Calu3 (cell line): ENCODE measurements at regions not wholly inside any gene's neighbourhood (a gene's known extent, or its start where the extent isn't known, plus 50 kb on each side); places are given as distances from the start of the nearest gene placed in this dataset.

Experiments used
- BruUV-seq: library from RNA; stranded (reverse); fragments of 400-500 nt; replicated peaks from 2 replicates; lab custom pipeline; 2021; lab: Mats Ljungman, UMichigan
- CTCF ChIA-PET: fragments of 300-600 bp; sonication (Branson Sonifier 250); formaldehyde crosslinking; loops from one replicate; lab custom pipeline; 2022; ENCODE audit warnings: antibody characterized with exemption; lab: Charles Lee
- DNase-seq: peaks from one replicate; pipeline ENCODE4 v3.0.0; 2022
- H3K27ac Mint-ChIP-seq: one replicate; pipeline ENCODE4 v1.8.0; 2022; ENCODE audit warnings: mixed read lengths; ENCODE audit not compliant: unreplicated experiment
- H3K27me3 Mint-ChIP-seq: one replicate; pipeline ENCODE4 v1.8.0; 2022; ENCODE audit warnings: mixed read lengths; ENCODE audit not compliant: unreplicated experiment
- H3K36me3 Mint-ChIP-seq: one replicate; pipeline ENCODE4 v1.8.0; 2022; ENCODE audit warnings: mild to moderate bottlenecking, moderate library complexity, mixed read lengths; ENCODE audit not compliant: insufficient read depth, unreplicated experiment
- H3K4me1 Mint-ChIP-seq: one replicate; pipeline ENCODE4 v1.8.0; 2022; ENCODE audit warnings: mild to moderate bottlenecking, low read depth, mixed read lengths; ENCODE audit not compliant: unreplicated experiment
- H3K4me3 Mint-ChIP-seq: one replicate; pipeline ENCODE4 v1.8.0; 2022; ENCODE audit warnings: mild to moderate bottlenecking, low read depth, moderate library complexity, mixed read lengths; ENCODE audit not compliant: unreplicated experiment
- H3K9me3 Mint-ChIP-seq: one replicate; pipeline ENCODE4 v1.8.0; 2022; ENCODE audit warnings: low read depth, mixed read lengths; ENCODE audit not compliant: unreplicated experiment
- intact Hi-C: fragments of 100-400 bp; cut with micrococcal nuclease; formaldehyde crosslinking; loops from one replicate; pipeline ENCODE4 v1.10.0; 2022; ENCODE audit not compliant: unreplicated experiment
- TF ChIP-seq, protein P1 (sequence below): fragments of 200-600 bp; IDR thresholded peaks from one replicate; pipeline ENCODE4 v1.8.0; 2022; ENCODE audit warnings: antibody characterized with exemption; ENCODE audit not compliant: unreplicated experiment

DNA sequence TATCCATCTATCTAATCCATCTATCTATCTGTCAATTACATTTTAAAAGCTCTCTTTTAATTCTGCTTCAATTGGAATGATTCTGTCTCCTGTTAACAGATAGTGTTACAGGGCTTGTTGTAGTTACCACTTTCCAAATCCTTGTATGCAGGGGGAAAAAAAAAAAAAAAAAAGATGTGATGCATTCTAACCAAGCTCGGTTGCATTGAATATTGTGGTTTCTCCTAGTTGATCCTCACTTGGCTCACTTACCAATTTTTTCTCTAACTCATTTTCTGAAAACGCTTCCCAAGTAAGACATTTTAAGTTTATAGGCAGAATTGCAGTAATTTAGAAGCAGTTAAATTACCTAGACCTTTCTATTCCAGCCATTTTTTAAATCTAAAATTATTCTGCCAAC lies 327.9 kb upstream of the PITX2 start:
- no peak for DNase-seq
- Mint-ChIP-seq H3K9me3 (no peaks in the 10 kb centered on the region), H3K27ac (no peak overlapping the region), H3K4me1 (no peaks in the 10 kb centered on the region), H3K27me3 (no peaks in the 10 kb centered on the region), H3K4me3 (no peak overlapping the region), H3K36me3 (no peaks in the 10 kb centered on the region)
- intact Hi-C loops: loop anchor here (10.0 kb wide), 1 partner anchor 146 kb away; no protein-coding TSS in a partner anchor
- CTCF ChIA-PET: no interaction called here
- TF ChIP-seq, protein P1, sequence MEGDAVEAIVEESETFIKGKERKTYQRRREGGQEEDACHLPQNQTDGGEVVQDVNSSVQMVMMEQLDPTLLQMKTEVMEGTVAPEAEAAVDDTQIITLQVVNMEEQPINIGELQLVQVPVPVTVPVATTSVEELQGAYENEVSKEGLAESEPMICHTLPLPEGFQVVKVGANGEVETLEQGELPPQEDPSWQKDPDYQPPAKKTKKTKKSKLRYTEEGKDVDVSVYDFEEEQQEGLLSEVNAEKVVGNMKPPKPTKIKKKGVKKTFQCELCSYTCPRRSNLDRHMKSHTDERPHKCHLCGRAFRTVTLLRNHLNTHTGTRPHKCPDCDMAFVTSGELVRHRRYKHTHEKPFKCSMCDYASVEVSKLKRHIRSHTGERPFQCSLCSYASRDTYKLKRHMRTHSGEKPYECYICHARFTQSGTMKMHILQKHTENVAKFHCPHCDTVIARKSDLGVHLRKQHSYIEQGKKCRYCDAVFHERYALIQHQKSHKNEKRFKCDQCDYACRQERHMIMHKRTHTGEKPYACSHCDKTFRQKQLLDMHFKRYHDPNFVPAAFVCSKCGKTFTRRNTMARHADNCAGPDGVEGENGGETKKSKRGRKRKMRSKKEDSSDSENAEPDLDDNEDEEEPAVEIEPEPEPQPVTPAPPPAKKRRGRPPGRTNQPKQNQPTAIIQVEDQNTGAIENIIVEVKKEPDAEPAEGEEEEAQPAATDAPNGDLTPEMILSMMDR: no peak
- no TSS peak for BruUV-seq

DNA sequence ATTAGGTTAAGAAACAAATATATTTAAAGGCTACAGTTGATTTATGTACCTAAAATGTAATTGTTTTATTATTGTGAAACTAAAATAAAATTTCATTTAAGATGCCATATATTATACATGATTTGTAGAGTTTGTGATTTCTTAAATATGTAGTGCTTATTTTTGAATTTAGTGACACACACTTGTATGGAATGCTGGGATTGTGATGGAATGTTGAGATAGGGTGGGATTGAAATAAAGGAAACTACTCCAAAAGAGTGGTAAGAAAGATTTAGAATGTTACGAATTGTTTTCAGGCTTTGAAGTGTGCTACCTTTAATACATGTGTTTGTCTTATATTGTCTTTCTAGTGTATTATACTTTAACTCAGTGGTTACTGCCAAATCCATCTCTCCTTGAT lies 330.3 kb upstream of the PITX2 start:
- intact Hi-C loops: loop anchor here (10.0 kb wide), 1 partner anchor 148 kb away; no protein-coding TSS in a partner anchor
- Mint-ChIP-seq H3K9me3 (no peaks in the 10 kb centered on the region), H3K27ac (no peak overlapping the region), H3K36me3 (no peaks in the 10 kb centered on the region), H3K27me3 (no peaks in the 10 kb centered on the region), H3K4me3 (no peak overlapping the region), H3K4me1 (no peaks in the 10 kb centered on the region)
- CTCF ChIA-PET: no interaction called here
- no TSS peak for BruUV-seq
- DNase-seq: no peak
- TF ChIP-seq, protein P1: no peak

DNA sequence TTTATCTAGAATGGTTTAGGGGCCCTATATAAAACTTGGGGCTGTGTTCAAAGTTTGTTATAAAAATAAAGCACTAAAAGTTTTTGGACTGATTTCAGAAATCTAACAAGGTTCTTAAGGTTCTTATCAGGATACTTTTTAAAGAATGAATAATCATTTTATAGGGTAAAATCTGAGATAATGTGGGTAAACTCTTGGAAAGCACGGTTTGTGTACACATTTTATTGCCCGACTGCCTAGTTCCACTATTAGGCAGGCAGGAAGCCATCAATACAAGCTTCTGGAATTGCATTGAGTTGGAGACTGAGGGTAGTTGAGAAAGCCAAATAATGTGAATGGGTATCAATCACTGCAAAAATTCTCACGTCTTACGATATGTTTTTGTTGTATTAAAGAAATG lies 331.0 kb upstream of the PITX2 start:
- no peaks in the 10 kb centered on the region for H3K27me3 Mint-ChIP-seq
- H3K4me1 Mint-ChIP-seq: no peaks in the 10 kb centered on the region
- no peaks in the 10 kb centered on the region for H3K36me3 Mint-ChIP-seq
- no peak overlapping the region for H3K4me3 Mint-ChIP-seq
- intact Hi-C loops: loop anchor here (10.0 kb wide), 1 partner anchor 149 kb away; no protein-coding TSS in a partner anchor
- TF ChIP-seq, protein P1: no peak
- no TSS peak for BruUV-seq
- DNase-seq: no peak
- CTCF ChIA-PET: no interaction called here
- no peak overlapping the region for H3K27ac Mint-ChIP-seq
- no peaks in the 10 kb centered on the region for H3K9me3 Mint-ChIP-seq

DNA sequence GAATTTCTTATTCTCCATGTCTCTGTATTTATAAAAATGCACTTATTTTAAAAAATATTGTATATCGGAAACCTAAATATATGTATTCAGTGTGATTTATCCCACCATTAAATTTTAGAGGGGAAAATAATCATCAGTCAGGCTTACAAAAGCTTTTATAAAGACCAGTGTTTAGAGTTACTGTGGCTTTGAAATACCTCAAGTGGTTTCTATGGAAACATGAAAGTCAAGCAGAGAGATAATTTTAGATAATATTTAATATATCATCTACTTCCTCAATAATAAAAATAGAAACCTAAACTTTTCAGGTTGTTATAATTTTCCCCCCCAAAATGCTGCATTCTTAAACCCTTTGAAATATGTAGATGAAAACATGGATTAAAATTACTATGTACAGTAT lies 332.9 kb upstream of the PITX2 start:
- no peak overlapping the region for H3K4me3 Mint-ChIP-seq
- intact Hi-C loops: loop anchor here (10.0 kb wide), 1 partner anchor 151 kb away; no protein-coding TSS in a partner anchor
- no peaks in the 10 kb centered on the region for H3K4me1 Mint-ChIP-seq
- no peaks in the 10 kb centered on the region for H3K27me3 Mint-ChIP-seq
- DNase-seq: no peak
- no TSS peak for BruUV-seq
- TF ChIP-seq, protein P1: no peak
- no peaks in the 10 kb centered on the region for H3K9me3 Mint-ChIP-seq
- H3K27ac Mint-ChIP-seq: no peak overlapping the region
- CTCF ChIA-PET: interaction anchor here (0.6 kb wide), 1 partner anchor 118 kb away, joined by 3 read pairs; no protein-coding TSS in a partner anchor
- no peaks in the 10 kb centered on the region for H3K36me3 Mint-ChIP-seq
